HFF-Myc (cell line): ENCODE measurements at regions not wholly inside any gene's neighbourhood (a gene's known extent, or its start where the extent isn't known, plus 50 kb on each side); places are given as distances from the start of the nearest gene placed in this dataset.

ENCODE experiments used
- DNase-seq: peaks from one replicate; pipeline ENCODE4 v3.0.0-alpha.2; 2011; ENCODE audit warnings: low read depth; ENCODE audit errors: extremely low read depth
- H3K4me3 ChIP-seq: replicated peaks from 2 replicates; pipeline ENCODE4 v1.5.1; 2011; ENCODE audit warnings: low read depth, mild to moderate bottlenecking, control low read depth, low read length
- CTCF ChIP-seq: IDR thresholded peaks from 2 replicates; pipeline ENCODE4 v1.5.1; 2012; ENCODE audit warnings: mild to moderate bottlenecking, low read depth, low read length, control low read depth; ENCODE audit errors: missing control alignments

GRCh38 chr18:78295262-78295661 lies 684.4 kb upstream of the SALL3 start:
- TF ChIP-seq CTCF: no peak
- no peak for DNase-seq
- H3K4me3 ChIP-seq: no peak overlapping the region

GRCh38 chr18:78296166-78296565 lies 683.5 kb upstream of the SALL3 start:
- TF ChIP-seq CTCF: no peak
- no peak overlapping the region for H3K4me3 ChIP-seq
- no peak for DNase-seq

- DNase-seq: no peak
- no peak for TF ChIP-seq CTCF
- H3K4me3 ChIP-seq: no peak overlapping the region
Observed at GRCh38 chr18:78297048-78297447, 682.6 kb upstream of the SALL3 start.

GRCh38 chr18:78303519-78304191 lies 676.0 kb upstream of the SALL3 start:
- no peak for TF ChIP-seq CTCF
- H3K4me3 ChIP-seq: no peak overlapping the region
- no peak for DNase-seq

- no peak for DNase-seq
- no peak for TF ChIP-seq CTCF
Observed at GRCh38 chr18:78304192-78305164, 675.1 kb upstream of the SALL3 start.

GRCh38 chr18:78305789-78306188 lies 673.8 kb upstream of the SALL3 start:
- DNase-seq: no peak
- no peak for TF ChIP-seq CTCF

More at GRCh38 chr18:78304192-78305164, 675.1 kb upstream of the SALL3 start:
- H3K4me3 ChIP-seq: no peak overlapping the region

More at GRCh38 chr18:78305789-78306188, 673.8 kb upstream of the SALL3 start:
- H3K4me3 ChIP-seq: no peak overlapping the region
